HS-27A (cell line): ENCODE measurements at regions not wholly inside any gene's neighbourhood (a gene's known extent, or its start where the extent isn't known, plus 50 kb on each side); places are given as distances from the start of the nearest gene placed in this dataset.

Experiments
- DNase-seq: peaks from one replicate; pipeline ENCODE4 v3.0.0-alpha.2; 2012; ENCODE audit warnings: low read depth, missing footprints

DNA sequence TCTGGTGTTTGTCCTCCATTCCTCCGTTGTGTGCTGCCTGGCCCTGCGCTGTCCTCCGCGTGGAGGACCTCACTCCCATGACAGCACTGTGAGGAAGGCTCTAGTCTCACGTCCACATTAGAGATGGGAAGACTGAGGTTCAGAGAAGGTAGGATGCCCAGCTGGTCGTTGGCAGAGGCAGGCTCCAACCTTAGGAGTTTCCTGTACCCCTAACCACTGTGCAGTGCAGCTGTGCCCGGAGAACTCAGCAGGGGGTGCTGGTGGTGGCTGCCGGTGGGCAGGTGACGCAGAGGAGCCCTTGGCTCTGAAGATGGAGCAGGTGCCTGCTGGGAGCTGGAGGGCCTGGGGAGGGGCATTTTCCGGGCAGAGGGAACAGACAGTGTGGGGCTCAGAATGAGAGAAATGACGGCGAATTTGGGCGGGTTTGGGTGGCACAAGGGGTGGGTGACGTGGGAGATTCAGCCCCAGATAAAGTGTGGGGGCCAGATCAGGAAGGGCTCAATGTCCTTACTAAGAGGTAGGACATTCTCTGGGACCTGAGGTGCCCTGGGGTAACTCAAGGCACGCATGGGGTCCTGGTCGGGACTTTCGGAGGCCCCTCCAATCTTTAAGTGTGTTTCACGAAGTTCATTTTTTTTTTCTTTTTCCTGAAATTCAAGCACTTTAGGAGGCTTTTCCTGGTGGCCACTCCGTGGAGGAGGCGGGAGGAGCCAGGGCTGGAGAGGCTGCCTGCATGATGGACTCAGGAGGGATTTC is 535.0 kb downstream of the TBC1D22A start:
- DNase-seq: no peak

GRCh38 chr22:47296405-47297260 is 534.2 kb downstream of the TBC1D22A start:
- no peak for DNase-seq

GRCh38 chr22:47295982-47296381 is 533.5 kb downstream of the TBC1D22A start:
- no peak for DNase-seq

GRCh38 chr22:47295226-47295901 is 532.9 kb downstream of the TBC1D22A start:
- no peak for DNase-seq

DNA sequence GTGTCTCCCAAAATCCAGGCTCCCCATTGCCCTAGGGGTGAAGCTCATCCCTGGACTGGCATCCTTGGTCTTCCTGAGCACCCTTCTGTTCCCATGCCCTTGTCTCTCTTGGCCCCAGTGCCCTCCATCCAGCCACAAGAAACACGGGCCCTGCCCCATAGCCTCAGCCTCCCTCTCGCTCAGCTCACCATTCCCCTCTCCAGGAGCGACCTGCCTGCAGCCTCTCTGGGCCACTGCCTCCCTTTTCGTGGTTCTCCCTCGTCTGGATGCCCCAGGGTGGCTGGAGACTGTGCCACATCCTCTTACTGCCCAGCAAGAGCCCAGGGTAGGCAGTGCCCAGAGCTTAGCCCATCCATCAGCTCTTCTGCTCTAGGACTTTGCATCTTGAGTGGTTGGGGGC is 532.1 kb downstream of the TBC1D22A start:
- DNase-seq: no peak

- DNase-seq: no peak
These were observed 531.7 kb downstream of the TBC1D22A start for GRCh38 chr22:47294222-47294532.

- no peak for DNase-seq
These were observed 531.1 kb downstream of the TBC1D22A start for GRCh38 chr22:47293368-47294221.

DNA sequence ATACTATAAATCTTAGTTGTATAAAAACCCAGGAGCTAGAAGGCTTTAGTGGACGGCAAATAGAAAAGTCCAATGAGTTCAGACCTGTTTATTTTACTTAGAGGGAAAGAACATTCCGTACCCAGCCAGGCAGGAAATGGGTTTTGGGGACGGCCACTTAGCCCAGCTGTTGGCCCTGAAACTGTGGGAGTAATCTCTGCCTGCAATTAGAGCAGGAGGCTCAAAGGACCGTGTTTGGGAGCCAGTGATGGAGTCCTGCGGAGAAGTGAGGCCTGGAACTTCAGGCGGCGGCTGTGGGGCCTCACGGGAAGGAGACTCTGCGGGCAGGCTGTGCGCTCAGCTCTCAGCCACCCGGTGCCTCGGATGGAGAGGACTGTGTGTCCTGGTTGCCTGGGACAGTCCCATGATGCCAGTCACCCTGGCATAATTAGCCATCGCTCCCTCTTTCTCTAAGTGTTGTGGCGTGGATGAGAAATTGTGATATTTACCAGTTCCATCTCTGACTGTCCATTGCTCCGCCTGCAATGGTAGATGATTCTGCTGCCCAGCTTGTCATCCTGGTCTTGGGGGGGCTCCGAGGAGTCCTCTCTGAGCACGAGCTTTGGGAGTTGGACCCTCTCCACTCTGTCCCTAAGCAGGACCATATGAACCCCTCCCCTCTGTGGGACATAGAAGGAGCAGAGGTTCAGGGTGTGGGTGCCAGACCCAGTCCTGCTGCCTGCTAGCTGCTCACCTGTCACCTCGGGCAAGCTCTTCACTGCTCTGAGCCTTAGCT is 530.3 kb downstream of the TBC1D22A start:
- no peak for DNase-seq

DNA sequence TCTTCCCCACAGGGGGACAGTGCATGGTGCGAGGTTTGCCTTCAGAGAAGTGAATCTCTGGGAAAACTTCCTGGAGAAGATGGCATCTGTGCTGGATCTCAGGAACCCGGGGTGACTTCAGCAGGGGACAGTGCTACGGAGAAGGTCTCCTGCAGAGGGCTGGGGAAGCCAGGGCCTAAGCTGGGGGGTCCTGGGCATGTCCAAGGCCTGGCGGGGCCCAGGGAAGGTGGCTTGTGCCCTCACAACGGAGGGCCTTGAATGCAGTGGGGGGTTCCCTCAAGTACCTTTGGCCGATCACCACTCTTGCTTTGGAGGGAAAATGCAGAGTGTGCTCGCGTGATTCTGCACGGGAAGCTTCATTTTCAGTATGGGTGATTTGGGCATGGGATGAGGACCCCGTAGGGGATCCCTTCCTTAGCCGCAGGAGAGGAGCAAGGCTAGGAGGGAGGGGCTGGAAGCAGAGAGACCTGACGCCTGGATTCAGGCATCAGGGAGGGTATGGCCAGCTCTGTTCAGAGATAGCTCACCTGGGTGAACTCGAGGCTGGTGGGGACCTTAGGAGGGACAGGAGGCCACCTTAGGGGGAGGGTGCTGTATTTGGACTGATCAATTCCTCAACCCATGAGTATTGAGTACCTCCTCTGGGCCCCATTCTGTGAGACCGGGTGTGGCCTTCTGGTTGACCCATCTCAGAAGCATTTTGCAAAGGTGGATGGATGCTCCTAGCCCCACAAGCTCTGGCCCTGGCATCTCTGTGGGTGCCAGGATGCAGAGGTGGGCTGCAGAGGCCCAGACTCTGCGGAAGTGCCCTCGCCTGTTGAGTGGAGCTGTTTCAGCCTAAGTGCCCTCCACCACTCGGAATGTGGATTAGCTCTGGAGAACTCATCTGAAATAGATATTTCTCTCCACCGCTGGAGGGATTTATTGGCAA is 529.4 kb downstream of the TBC1D22A start:
- no peak for DNase-seq

GRCh38 chr22:47290706-47291430 is 528.4 kb downstream of the TBC1D22A start:
- no peak for DNase-seq

DNA sequence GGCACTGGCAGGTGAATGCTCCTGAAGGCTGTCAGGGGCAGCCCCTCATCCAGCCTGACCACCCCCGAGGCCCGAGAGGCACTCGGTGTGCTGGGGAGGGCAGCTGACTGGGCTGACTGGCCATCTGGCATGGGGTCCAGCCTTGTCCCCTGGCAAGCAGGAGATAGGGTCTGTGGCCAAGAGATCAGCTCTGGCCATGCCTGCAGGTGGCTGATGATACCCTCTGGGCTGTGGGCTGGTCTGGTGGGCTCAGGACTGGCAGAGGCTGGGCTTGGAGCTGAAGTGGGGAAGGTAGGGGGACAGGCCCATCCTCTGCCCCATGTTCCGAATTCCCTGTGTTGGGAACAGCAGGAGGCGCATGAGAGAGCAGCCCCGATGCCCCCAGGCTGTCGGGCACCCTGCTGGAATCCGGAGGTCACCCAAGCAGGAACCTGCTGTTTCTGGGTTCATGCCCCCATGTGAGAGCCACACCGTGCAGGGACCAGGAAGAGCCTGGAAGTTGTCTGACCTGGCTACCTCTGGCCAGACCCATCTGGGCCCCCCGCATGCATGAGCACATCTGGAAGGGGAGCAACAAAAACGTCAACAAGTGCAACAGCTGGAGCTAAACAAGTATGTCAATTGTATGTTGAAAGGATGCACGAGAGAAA is 527.0 kb downstream of the TBC1D22A start:
- no peak for DNase-seq

DNA sequence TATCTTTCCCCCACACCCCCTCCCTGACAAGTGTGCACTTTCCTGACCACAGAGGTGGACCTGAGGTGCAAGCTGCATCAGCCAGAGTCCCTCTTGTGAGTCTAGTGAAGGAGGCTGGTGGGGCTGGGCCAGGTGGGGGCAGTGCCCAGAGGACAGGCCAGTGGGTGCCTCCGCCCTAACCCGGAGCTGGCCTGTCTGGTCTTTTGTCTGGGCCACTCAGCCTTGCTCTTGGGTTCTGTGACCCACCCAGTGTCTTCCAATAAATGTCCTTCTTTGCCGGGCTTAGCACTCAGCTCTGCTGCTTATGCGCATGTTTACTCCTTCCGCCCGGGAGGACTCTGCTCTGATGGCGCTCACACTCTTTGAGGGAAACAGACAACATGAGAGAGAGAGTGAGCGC is 526.2 kb downstream of the TBC1D22A start:
- no peak for DNase-seq

GRCh38 chr22:47287516-47287915 is 525.1 kb downstream of the TBC1D22A start:
- no peak for DNase-seq

GRCh38 chr22:47286590-47286989 is 524.1 kb downstream of the TBC1D22A start:
- no peak for DNase-seq

DNA sequence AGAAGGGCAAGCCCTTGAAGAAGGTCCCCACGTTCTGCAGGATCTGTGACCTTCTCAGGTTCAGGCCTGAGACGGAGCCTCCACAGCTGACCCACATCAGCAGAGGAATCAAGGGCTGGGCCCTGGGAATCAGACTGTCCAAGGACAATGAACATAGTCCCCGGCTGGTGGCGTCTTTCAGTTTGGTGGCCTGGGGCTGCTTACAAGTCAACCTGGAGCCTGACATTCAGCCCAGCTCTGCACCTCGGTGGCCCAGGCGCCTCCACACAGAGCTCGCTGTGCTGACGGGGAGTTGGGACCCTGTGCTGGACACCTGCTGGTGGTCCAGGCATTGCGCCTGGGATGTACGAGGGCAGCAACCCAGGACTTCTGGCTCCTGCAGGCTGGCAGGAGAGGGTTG is 523.5 kb downstream of the TBC1D22A start:
- no peak for DNase-seq

DNA sequence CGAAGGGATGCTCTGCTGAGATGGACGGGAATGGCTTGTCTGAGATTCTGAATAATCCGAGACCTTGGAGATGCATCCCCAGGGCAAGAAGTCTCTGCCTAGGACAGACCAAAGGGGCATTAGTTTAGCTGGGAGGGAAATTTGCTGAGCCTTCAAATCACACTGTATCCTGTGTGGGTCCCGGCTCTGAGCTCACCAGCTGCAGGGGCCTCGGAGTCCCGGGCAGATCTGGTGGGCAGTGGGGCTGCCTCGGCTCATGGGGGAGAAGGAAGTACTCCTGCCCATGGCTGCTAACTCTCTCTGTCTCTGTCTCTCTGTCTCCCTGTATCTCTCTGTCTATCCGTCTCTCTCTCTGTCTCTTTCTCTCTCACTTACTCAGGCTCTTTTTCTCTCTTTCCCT is 522.4 kb downstream of the TBC1D22A start:
- no peak for DNase-seq

DNA sequence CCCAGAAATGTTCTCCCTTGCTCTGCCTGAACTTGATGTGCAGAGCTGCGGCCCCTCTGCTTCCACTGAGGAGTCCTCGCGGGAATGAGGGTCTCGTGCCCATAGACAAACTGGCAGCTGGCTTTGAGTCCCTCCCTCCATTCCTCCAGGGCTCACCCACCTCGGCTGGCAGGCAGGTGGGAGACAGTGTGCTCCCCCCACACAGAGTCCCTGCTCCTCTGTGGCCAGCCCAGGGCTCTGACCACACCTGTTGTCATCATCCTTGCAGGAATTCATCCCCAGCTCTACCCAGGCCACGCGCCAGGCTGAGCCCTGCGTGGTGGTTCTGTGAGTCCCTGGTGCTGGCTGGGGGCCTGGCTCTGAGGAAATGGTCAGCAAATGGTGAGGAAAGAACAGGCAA is 521.9 kb downstream of the TBC1D22A start:
- DNase-seq: no peak

DNA sequence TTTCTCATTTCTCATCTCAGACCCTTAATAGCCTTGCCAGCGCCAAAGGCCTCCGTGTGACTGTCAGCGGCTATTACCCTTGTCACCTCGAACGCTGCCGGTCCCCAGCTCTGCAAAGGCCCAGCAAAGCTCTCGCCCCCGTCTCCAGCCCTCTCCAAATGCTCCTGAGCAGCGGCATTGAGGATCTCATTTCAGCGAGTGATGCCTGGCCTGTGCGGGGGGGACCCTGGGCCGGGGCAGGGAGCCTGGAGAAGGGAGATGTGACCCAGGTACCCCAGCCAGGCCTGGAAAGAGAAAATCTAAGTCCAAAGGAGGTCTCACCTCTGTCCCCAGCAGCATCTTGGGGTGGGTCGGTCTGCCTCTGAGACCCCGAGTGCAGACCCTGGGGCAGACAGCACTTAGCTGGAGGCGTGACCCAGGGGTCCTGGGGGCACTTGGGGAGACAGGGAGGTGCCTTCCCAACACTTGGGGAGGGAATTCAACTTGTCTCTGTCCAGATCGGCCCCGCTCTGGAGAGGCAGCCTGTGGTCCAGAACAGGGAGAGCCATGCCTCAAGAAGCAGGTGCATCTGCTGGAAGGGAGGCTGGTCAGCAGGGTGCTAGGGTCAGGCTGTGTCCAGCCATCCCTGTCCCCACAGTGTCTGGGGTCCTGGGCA is 521.3 kb downstream of the TBC1D22A start:
- DNase-seq: no peak
